ENCODE measurements at regions not wholly inside any gene's neighbourhood (a gene's known extent, or its start where the extent isn't known, plus 50 kb on each side); places are given as distances from the start of the nearest gene placed in this dataset.

- TF ChIP-seq POLR2A (IDR thresholded peaks at IDR 0.05; ENCODE audit: low read length) = no peak
- no peak for TF ChIP-seq GATA1 (IDR thresholded peaks at IDR 0.05; ENCODE audit: low read depth, low read length)
Observed at GRCh38 chr4:3612934-3613333, 80.7 kb upstream of the LRPAP1 start.

All from erythroblast (primary cell).